ENCODE measurements at regions not wholly inside any gene's neighbourhood (a gene's known extent, or its start where the extent isn't known, plus 50 kb on each side); places are given as distances from the start of the nearest gene placed in this dataset.

GRCh38 chr3:180092889-180093288 is 56.2 kb upstream of the PEX5L start:
- ChIA-PET CTCF (no interaction called here), POLR2A (no interaction called here)
- H3K4me3 ChIP-seq (ENCODE audit: low read depth, low read length) = no peak overlapping the region
- no peak for TF ChIP-seq CTCF (IDR thresholded peaks at IDR 0.05; ENCODE audit: insufficient read depth, low read length, missing control alignments)
- no peak for DNase-seq (ENCODE audit: low read depth, low spot score)

- POLR2A ChIA-PET = no interaction called here
Observed at GRCh38 chr3:180093535-180093934, 56.8 kb upstream of the PEX5L start.

GRCh38 chr3:180097626-180098025 is 60.9 kb upstream of the PEX5L start:
- no peak overlapping the region for H3K4me3 ChIP-seq (ENCODE audit: low read depth, low read length)
- no peak for TF ChIP-seq CTCF (IDR thresholded peaks at IDR 0.05; ENCODE audit: insufficient read depth, low read length, missing control alignments)
- POLR2A ChIA-PET = no interaction called here
- CTCF ChIA-PET = interaction anchor here (1.0 kb wide), 1 partner anchor 37 kb away, joined by 3 read pairs; no protein-coding TSS in a partner anchor
- DNase-seq (ENCODE audit: low read depth, low spot score) = no peak

More at GRCh38 chr3:180093535-180093934, 56.8 kb upstream of the PEX5L start:
- no peak for DNase-seq (ENCODE audit: low read depth, low spot score)
- H3K4me3 ChIP-seq (ENCODE audit: low read depth, low read length) = no peak overlapping the region
- no peak for TF ChIP-seq CTCF (IDR thresholded peaks at IDR 0.05; ENCODE audit: insufficient read depth, low read length, missing control alignments)
- CTCF ChIA-PET = no interaction called here

GRCh38 chr3:180102134-180102533 is 65.4 kb upstream of the PEX5L start:
- TF ChIP-seq CTCF (IDR thresholded peaks at IDR 0.05; ENCODE audit: insufficient read depth, low read length, missing control alignments) = no peak

GRCh38 chr3:180102604-180103003 is 65.9 kb upstream of the PEX5L start:
- ChIA-PET POLR2A (no interaction called here), CTCF (no interaction called here)
- H3K4me3 ChIP-seq (ENCODE audit: low read depth, low read length) = no peak overlapping the region
- no peak for TF ChIP-seq CTCF (IDR thresholded peaks at IDR 0.05; ENCODE audit: insufficient read depth, low read length, missing control alignments)
- DNase-seq (ENCODE audit: low read depth, low spot score) = no peak

More at GRCh38 chr3:180102134-180102533, 65.4 kb upstream of the PEX5L start:
- ChIA-PET POLR2A (no interaction called here), CTCF (no interaction called here)
- DNase-seq (ENCODE audit: low read depth, low spot score) = no peak
- H3K4me3 ChIP-seq (ENCODE audit: low read depth, low read length) = no peak overlapping the region

- no peak for TF ChIP-seq CTCF (IDR thresholded peaks at IDR 0.05; ENCODE audit: insufficient read depth, low read length, missing control alignments)
- no peak for DNase-seq (ENCODE audit: low read depth, low spot score)
- ChIA-PET POLR2A (no interaction called here), CTCF (no interaction called here)
- H3K4me3 ChIP-seq (ENCODE audit: low read depth, low read length) = no peak overlapping the region
Observed at GRCh38 chr3:180116203-180116602, 79.5 kb upstream of the PEX5L start.

All from AG04449 (cell line).